K562 (cell line): ENCODE measurements at regions not wholly inside any gene's neighbourhood (a gene's known extent, or its start where the extent isn't known, plus 50 kb on each side); places are given as distances from the start of the nearest gene placed in this dataset.

Source experiments
- ATAC-seq: fragments of 200-7000 bp; cut with Tn5 transposase; 3 replicates; pipeline ENCODE4 v1.9.1; 2020; ENCODE audit warnings: moderate library complexity
- BruUV-seq: library from RNA; stranded (reverse); fragments of 400-500 nt; replicated peaks from 2 replicates; lab custom pipeline; 2021; lab: Mats Ljungman, UMichigan
- CTCF ChIA-PET: fragments of 300-600 bp; formaldehyde crosslinking; extraction: SDS; loops from one replicate; lab custom pipeline; 2021; ENCODE audit warnings: low intra/inter-chr PET ratio; lab: Yijun Ruan, JAX
- POLR2A ChIA-PET: fragments of 300-600, 350-650 bp; sonication (Branson Sonifier 250); formaldehyde crosslinking; extraction: SDS; loops from one replicate; lab custom pipeline; 2021; ENCODE audit warnings: antibody characterized with exemption, inconsistent platforms; lab: Yijun Ruan, JAX
- DNase-seq, 4 experiments: peaks; one replicate each; pipeline versions ENCODE4 v3.0.0 to v3.0.0-alpha.2; 2011 to 2018; ENCODE audit warnings: low spot score in 3 of 4, mixed read lengths in 3 of 4; ENCODE audit errors: extremely low read depth in 1 of 4
- FAIRE-seq: peaks from 2 replicates; lab custom pipeline; 2011; peaks lifted over from hg19 to GRCh38; lab: Jason Lieb, UNC
- H2AFZ ChIP-seq: 2 replicates; pipeline ENCODE4 v1.6.0; 2011; ENCODE audit warnings: low read depth, low read length, control low read depth, inconsistent platforms
- H3K27ac ChIP-seq: fragments of 200-600 bp; 3 replicates; pipeline ENCODE4 v1.8.0; 2011; ENCODE audit warnings: low read depth, mild to moderate bottlenecking, control low read depth, inconsistent platforms, low read length, moderate library complexity, mixed read lengths; ENCODE audit errors: extremely low read depth
- H3K27me3 ChIP-seq, 2 experiments: fragments of 300-600 bp in 1 of 2; 2 replicates in 1 of 2; 3 replicates in 1 of 2; pipeline versions ENCODE4 v1.6.0 to v1.8.0; 2011; ENCODE audit warnings: inconsistent platforms in 2 of 2, low read length in 2 of 2, mild to moderate bottlenecking in 1 of 2, mixed read lengths in 1 of 2, moderate library complexity in 1 of 2; ENCODE audit not compliant: control insufficient read depth in 2 of 2, insufficient read depth in 2 of 2
- H3K36me3 ChIP-seq: fragments of 300-600 bp; 3 replicates; pipeline ENCODE4 v1.8.0; 2011; ENCODE audit warnings: mild to moderate bottlenecking, low read length, inconsistent platforms; ENCODE audit not compliant: control insufficient read depth, insufficient read depth
- H3K4me1 ChIP-seq, 2 experiments: fragments of 200-600 bp in 1 of 2; replicated peaks in 1 of 2; 2 replicates in 1 of 2; 3 replicates in 1 of 2; pipeline versions ENCODE4 v1.5.1 to v1.8.0; 2011; ENCODE audit warnings: inconsistent platforms in 2 of 2, low read length in 2 of 2, mild to moderate bottlenecking in 1 of 2, mixed read lengths in 1 of 2, moderate library complexity in 1 of 2; ENCODE audit not compliant: control insufficient read depth in 2 of 2, insufficient read depth in 2 of 2
- H3K4me2 ChIP-seq: 2 replicates; pipeline ENCODE4 v1.6.1; 2011; ENCODE audit warnings: low read length, control low read depth, inconsistent platforms, mixed read lengths; ENCODE audit not compliant: insufficient read depth
- H3K4me3 ChIP-seq: fragments of 200-600 bp; sonication (generic), shearing (Covaris generic); 2 replicates; pipeline ENCODE4 v1.5.1; 2016; ENCODE audit warnings: control low read depth, inconsistent platforms
- H3K79me2 ChIP-seq: fragments of 200-600 bp; 3 replicates; pipeline ENCODE4 v1.8.0; 2011; ENCODE audit warnings: low read length, inconsistent platforms; ENCODE audit not compliant: control insufficient read depth, insufficient read depth
- H3K9ac ChIP-seq, 2 experiments: 2 replicates each; pipeline versions ENCODE4 v1.6.0 to v1.6.1; 2011; ENCODE audit warnings: low read depth in 2 of 2, low read length in 2 of 2, control low read depth in 1 of 2, inconsistent platforms in 1 of 2, mild to moderate bottlenecking in 1 of 2, mixed read lengths in 1 of 2; ENCODE audit not compliant: insufficient read depth in 1 of 2
- H3K9me1 ChIP-seq: one replicate; pipeline ENCODE4 v1.6.0; 2011; ENCODE audit warnings: inconsistent platforms, mild to moderate bottlenecking, low read length, moderate library complexity; ENCODE audit not compliant: control insufficient read depth, insufficient read depth
- H3K9me3 ChIP-seq: replicated peaks from 2 replicates; pipeline ENCODE4 v1.5.1; 2011; ENCODE audit warnings: low read depth, low read length, inconsistent platforms; ENCODE audit not compliant: control insufficient read depth, insufficient read depth
- H4K20me1 ChIP-seq: replicated peaks from 2 replicates; pipeline ENCODE4 v1.6.1; 2011; ENCODE audit warnings: low read length, inconsistent platforms, mixed read lengths; ENCODE audit not compliant: control insufficient read depth, insufficient read depth
- DACH1 ChIP-seq: fragments of 450-650 bp; IDR thresholded peaks from 2 replicates; pipeline ENCODE4 v1.6.1; 2018; ENCODE audit not compliant: partially characterized antibody
- ELF1 ChIP-seq: fragments of 200-800 bp; sonication (Bioruptor generic); IDR thresholded peaks from 2 replicates; pipeline ENCODE4 v1.6.1; 2016; ENCODE audit warnings: missing genetic modification characterization, missing compliant biosample characterization
- FOXJ2 ChIP-seq: fragments of 200-800 bp; sonication (Bioruptor generic); IDR thresholded peaks from 2 replicates; pipeline ENCODE4 v1.6.1; 2016; ENCODE audit warnings: missing genetic modification characterization, missing compliant biosample characterization
- MEF2D ChIP-seq: conservative IDR thresholded peaks from 2 replicates; pipeline ENCODE4 v1.6.1; 2016; ENCODE audit warnings: low read depth, missing genetic modification characterization, missing compliant biosample characterization
- MTF1 ChIP-seq: fragments of 250-450 bp; sonication (Bioruptor Pico); IDR thresholded peaks from 2 replicates; pipeline ENCODE4 v1.9.0; 2021; ENCODE audit warnings: moderate library complexity, mild to moderate bottlenecking, inconsistent platforms, borderline replicate concordance
- NCOA2 ChIP-seq, 2 experiments: fragments of 450-650 bp; IDR thresholded peaks; 2 replicates each; pipeline ENCODE4 v1.6.1; 2018; ENCODE audit warnings: mild to moderate bottlenecking in 2 of 2, moderate library complexity in 1 of 2; ENCODE audit not compliant: partially characterized antibody in 2 of 2
- NFRKB ChIP-seq: fragments of 450-650 bp; IDR thresholded peaks from 2 replicates; pipeline ENCODE4 v1.6.1; 2016; ENCODE audit warnings: low read depth
- ZNF121 ChIP-seq: sonication (generic); formaldehyde crosslinking; conservative IDR thresholded peaks from 2 replicates; pipeline ENCODE4 v1.8.0; 2022; ENCODE audit warnings: missing genetic modification reagents
- ZNF263 ChIP-seq: sonication (generic); formaldehyde crosslinking; IDR thresholded peaks from 2 replicates; pipeline ENCODE4 v1.8.0; 2022; ENCODE audit warnings: mild to moderate bottlenecking, missing genetic modification reagents, borderline replicate concordance
- WGBS: fragments of 100-300 bp; shearing (Covaris generic); methylation state at CpG from one replicate; pipeline ENCODE4 v1.1.6; 2016; ENCODE audit warnings: low coverage, mixed read lengths; ENCODE audit not compliant: insufficient coverage; ENCODE audit errors: missing lambda C conversion rate; 5-methylcytosine and 5-hydroxymethylcytosine counted together
- in situ Hi-C: fragments of 300-500 bp; cut with MboI; formaldehyde crosslinking; loops from 4 replicates; pipeline ENCODE4 v1.15.0; 2018; ENCODE audit warnings: inconsistent platforms, mixed read lengths
- intact Hi-C: fragments of 100-400 bp; cut with micrococcal nuclease; formaldehyde crosslinking; loops from 2 replicates; pipeline ENCODE4 v1.14.2; 2022
- TF ChIP-seq, protein P1 (sequence below): fragments of 450-650 bp; IDR thresholded peaks from 2 replicates; pipeline ENCODE4 v1.6.1; 2018; ENCODE audit not compliant: partially characterized antibody
- TF ChIP-seq, protein P2 (sequence below): fragments of 450-650 bp; conservative IDR thresholded peaks from 2 replicates; pipeline ENCODE4 v1.6.1; 2016; ENCODE audit warnings: missing genetic modification characterization, low read depth, mild to moderate bottlenecking, missing compliant biosample characterization, moderate library complexity

DNA sequence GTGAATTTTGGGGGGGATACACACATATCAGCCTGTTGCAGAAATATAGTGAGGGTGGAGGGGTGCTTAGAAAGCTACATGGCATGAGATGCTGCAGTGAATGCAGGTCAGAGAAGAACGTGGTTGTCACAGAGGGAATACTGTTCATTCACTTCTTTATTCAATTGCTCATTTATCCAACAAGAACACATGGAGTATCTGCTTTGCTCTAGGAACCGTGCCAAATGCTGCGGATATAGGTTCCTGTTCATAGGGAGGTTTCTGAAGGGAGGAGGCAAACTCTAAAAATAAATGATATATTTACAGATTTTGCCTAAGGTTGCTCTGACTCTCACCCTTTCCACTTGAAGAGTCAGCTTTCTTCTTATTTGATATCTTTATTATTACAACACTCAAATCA is 444.3 kb upstream of the CLINT1 start:
- BruUV-seq, result no TSS peak
- DNase-seq, result no peak
- ChIA-PET POLR2A (no interaction called here), CTCF (no interaction called here)
- in situ Hi-C loops, result no loop called here
- no peak for FAIRE-seq
- Histone ChIP-seq H3K79me2 (no peaks in the 10 kb centered on the region), H2AFZ (no peak overlapping the region), H3K4me1 (no peaks in the 10 kb centered on the region), H3K36me3 (no peaks in the 10 kb centered on the region), H3K9ac (no peak overlapping the region), H3K4me2 (no peak overlapping the region), H3K27me3 (no peaks in the 10 kb centered on the region), H3K9me3 (no peaks in the 10 kb centered on the region), H3K9me1 (no peaks in the 10 kb centered on the region), H4K20me1 (no peaks in the 10 kb centered on the region), H3K27ac (no peak overlapping the region), H3K4me3 (no peak overlapping the region)
- 0% methylated on average over 3 of the region's 3 CpGs for WGBS
- no peak for ATAC-seq
- intact Hi-C loops, result no loop called here
- no peak for TF ChIP-seq ZNF263 (CRISPR knock-in tag)
- TF ChIP-seq, protein P1, sequence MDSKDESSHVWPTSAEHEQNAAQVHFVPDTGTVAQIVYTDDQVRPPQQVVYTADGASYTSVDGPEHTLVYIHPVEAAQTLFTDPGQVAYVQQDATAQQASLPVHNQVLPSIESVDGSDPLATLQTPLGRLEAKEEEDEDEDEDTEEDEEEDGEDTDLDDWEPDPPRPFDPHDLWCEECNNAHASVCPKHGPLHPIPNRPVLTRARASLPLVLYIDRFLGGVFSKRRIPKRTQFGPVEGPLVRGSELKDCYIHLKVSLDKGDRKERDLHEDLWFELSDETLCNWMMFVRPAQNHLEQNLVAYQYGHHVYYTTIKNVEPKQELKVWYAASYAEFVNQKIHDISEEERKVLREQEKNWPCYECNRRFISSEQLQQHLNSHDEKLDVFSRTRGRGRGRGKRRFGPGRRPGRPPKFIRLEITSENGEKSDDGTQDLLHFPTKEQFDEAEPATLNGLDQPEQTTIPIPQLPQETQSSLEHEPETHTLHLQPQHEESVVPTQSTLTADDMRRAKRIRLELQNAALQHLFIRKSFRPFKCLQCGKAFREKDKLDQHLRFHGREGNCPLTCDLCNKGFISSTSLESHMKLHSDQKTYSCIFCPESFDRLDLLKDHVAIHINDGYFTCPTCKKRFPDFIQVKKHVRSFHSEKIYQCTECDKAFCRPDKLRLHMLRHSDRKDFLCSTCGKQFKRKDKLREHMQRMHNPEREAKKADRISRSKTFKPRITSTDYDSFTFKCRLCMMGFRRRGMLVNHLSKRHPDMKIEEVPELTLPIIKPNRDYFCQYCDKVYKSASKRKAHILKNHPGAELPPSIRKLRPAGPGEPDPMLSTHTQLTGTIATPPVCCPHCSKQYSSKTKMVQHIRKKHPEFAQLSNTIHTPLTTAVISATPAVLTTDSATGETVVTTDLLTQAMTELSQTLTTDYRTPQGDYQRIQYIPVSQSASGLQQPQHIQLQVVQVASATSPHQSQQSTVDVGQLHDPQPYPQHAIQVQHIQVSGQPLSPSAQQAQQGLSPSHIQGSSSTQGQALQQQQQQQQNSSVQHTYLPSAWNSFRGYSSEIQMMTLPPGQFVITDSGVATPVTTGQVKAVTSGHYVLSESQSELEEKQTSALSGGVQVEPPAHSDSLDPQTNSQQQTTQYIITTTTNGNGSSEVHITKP, result no peak
- TF ChIP-seq DACH1, result no peak
- TF ChIP-seq MEF2D (tag), result no peak
- TF ChIP-seq NFRKB, result no peak
- TF ChIP-seq FOXJ2 (tag), result no peak
- TF ChIP-seq, protein P2, sequence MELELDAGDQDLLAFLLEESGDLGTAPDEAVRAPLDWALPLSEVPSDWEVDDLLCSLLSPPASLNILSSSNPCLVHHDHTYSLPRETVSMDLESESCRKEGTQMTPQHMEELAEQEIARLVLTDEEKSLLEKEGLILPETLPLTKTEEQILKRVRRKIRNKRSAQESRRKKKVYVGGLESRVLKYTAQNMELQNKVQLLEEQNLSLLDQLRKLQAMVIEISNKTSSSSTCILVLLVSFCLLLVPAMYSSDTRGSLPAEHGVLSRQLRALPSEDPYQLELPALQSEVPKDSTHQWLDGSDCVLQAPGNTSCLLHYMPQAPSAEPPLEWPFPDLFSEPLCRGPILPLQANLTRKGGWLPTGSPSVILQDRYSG (tag), result no peak
- no peak for TF ChIP-seq MTF1 (CRISPR knock-in tag)
- TF ChIP-seq ELF1 (tag), result no peak
- no peak for TF ChIP-seq NCOA2 (IDR thresholded peaks at IDR 0.05; ENCODE audit: partially characterized antibody in 2 of 2)
- no peak for TF ChIP-seq ZNF121 (CRISPR knock-in tag)
